Esophagus muscularis mucosa (tissue), 3 donors: ENCODE measurements at regions not wholly inside any gene's neighbourhood (a gene's known extent, or its start where the extent isn't known, plus 50 kb on each side); places are given as distances from the start of the nearest gene placed in this dataset.

Experiments used
- CTCF ChIP-seq, 3 experiments: fragments of 200-600 bp in 2 of 3; fragments of 450-650 bp in 1 of 3; sonication (generic) in 2 of 3; IDR thresholded peaks; one replicate each; pipeline ENCODE4 v1.5.1; 2017 to 2019; ENCODE audit warnings: antibody characterized with exemption in 3 of 3, mild to moderate bottlenecking in 2 of 3, moderate library complexity in 1 of 3
- POLR2A ChIP-seq: fragments of 450-650 bp; IDR thresholded peaks from one replicate; pipeline ENCODE4 v1.6.1; 2017; ENCODE audit warnings: antibody characterized with exemption, moderate library complexity, mild to moderate bottlenecking, low read depth

GRCh38 chr19:29145756-29146155 is 67.2 kb downstream of the UQCRFS1 start:
- TF ChIP-seq CTCF (IDR thresholded peaks at IDR 0.05) (no peak), POLR2A (no peak)
